ENCODE measurements at regions not wholly inside any gene's neighbourhood (a gene's known extent, or its start where the extent isn't known, plus 50 kb on each side); places are given as distances from the start of the nearest gene placed in this dataset.

DNA sequence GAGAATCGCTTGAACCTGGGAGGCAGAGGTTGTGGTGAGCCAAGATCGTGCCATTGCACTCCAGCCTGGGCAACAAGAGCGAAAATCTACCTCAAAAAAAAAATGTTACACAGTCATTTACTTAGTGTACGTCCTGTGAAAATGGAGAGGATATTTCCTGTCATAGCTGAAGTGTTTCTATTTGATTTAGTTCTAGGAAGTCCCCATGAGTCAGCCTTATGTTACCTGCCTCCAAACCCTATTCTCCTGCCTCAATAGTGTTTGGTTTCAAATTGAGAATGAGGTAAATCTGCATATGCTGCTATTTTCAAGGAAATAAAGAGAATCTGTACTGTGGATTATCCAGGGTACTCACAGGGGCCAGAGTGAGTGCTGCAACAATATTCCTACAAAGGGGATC is 1284.5 kb upstream of the AUTS2 start:
- Histone ChIP-seq H3K9me3 (ENCODE audit: insufficient read depth, low read length) (no peaks in the 10 kb centered on the region), H3K4me2 (ENCODE audit: low read length) (no peak overlapping the region), H3K9ac (ENCODE audit: low read length) (no peak overlapping the region), H3K27ac (ENCODE audit: low read length) (no peak overlapping the region), H3K36me3 (replicated peaks; ENCODE audit: low read depth, low read length) (no peaks in the 10 kb centered on the region), H2AFZ (ENCODE audit: low read depth, low read length) (no peak overlapping the region), H3K79me2 (ENCODE audit: low read length) (no peaks in the 10 kb centered on the region), H3K4me1 (ENCODE audit: low read length) (no peaks in the 10 kb centered on the region), H4K20me1 (ENCODE audit: insufficient read depth, low read length) (no peaks in the 10 kb centered on the region), H3K27me3 (ENCODE audit: low read depth, low read length) (no peaks in the 10 kb centered on the region), H3K4me3 (ENCODE audit: low read length) (no peak overlapping the region)
- TF ChIP-seq, protein P1, sequence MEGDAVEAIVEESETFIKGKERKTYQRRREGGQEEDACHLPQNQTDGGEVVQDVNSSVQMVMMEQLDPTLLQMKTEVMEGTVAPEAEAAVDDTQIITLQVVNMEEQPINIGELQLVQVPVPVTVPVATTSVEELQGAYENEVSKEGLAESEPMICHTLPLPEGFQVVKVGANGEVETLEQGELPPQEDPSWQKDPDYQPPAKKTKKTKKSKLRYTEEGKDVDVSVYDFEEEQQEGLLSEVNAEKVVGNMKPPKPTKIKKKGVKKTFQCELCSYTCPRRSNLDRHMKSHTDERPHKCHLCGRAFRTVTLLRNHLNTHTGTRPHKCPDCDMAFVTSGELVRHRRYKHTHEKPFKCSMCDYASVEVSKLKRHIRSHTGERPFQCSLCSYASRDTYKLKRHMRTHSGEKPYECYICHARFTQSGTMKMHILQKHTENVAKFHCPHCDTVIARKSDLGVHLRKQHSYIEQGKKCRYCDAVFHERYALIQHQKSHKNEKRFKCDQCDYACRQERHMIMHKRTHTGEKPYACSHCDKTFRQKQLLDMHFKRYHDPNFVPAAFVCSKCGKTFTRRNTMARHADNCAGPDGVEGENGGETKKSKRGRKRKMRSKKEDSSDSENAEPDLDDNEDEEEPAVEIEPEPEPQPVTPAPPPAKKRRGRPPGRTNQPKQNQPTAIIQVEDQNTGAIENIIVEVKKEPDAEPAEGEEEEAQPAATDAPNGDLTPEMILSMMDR (IDR thresholded peaks at IDR 0.05; ENCODE audit: low read depth, low read length), result no peak
- TF ChIP-seq EZH2phosphoT487 (IDR thresholded peaks at IDR 0.05; ENCODE audit: low read depth), result no peak

DNA sequence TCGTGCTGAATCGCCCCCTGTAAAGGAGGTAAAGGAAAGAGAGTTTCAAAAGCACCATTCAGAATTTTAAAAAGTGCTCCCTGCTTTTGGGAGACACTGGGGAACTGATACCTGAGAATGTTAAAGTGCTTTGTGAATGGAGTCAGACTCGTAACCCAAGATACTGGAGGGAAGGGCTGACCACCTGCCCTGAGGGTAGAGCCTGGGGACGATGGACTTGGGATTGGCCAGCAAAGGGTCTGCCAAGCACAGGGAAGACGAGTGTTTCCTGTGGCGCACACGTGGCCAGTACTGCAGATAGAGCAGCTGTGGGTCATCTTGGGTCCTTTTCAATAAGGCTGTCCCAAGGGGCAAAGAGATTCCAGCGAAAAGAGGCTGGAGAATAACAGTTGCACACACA is 1284.1 kb upstream of the AUTS2 start:
- Histone ChIP-seq H3K79me2 (ENCODE audit: low read length) (no peaks in the 10 kb centered on the region), H3K27me3 (ENCODE audit: low read depth, low read length) (no peaks in the 10 kb centered on the region), H2AFZ (ENCODE audit: low read depth, low read length) (no peak overlapping the region), H3K9me3 (ENCODE audit: insufficient read depth, low read length) (no peaks in the 10 kb centered on the region), H3K9ac (ENCODE audit: low read length) (no peak overlapping the region), H3K27ac (ENCODE audit: low read length) (no peak overlapping the region), H3K4me3 (ENCODE audit: low read length) (no peak overlapping the region), H3K36me3 (replicated peaks; ENCODE audit: low read depth, low read length) (no peaks in the 10 kb centered on the region), H4K20me1 (ENCODE audit: insufficient read depth, low read length) (no peaks in the 10 kb centered on the region), H3K4me1 (ENCODE audit: low read length) (no peaks in the 10 kb centered on the region), H3K4me2 (ENCODE audit: low read length) (no peak overlapping the region)
- no peak for TF ChIP-seq EZH2phosphoT487 (IDR thresholded peaks at IDR 0.05; ENCODE audit: low read depth)
- TF ChIP-seq, protein P1 (IDR thresholded peaks at IDR 0.05; ENCODE audit: low read depth, low read length), result no peak

DNA sequence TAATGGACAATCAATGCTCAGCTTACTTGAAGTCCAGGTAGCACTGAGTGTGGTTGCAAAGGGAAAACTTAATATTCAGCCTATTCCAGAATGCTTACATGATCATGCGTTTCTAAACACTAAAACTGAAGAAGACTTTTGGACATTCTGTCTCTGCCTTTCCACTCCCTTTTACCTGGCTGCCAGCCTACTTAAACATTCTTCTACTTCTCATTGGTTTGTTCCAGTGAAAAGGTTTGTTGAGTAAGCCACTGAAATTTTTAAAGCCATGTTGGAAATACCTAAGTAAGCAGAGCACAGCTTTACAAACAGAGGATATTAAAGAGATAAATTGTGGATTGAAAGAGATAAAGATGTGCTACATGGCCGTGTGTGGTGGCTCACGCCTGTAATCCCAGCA is 1280.8 kb upstream of the AUTS2 start:
- Histone ChIP-seq H3K79me2 (ENCODE audit: low read length) (no peaks in the 10 kb centered on the region), H4K20me1 (ENCODE audit: insufficient read depth, low read length) (no peaks in the 10 kb centered on the region), H3K9ac (ENCODE audit: low read length) (no peak overlapping the region), H3K27me3 (ENCODE audit: low read depth, low read length) (no peaks in the 10 kb centered on the region), H3K4me1 (ENCODE audit: low read length) (no peaks in the 10 kb centered on the region), H3K4me2 (ENCODE audit: low read length) (no peak overlapping the region), H3K9me3 (ENCODE audit: insufficient read depth, low read length) (no peaks in the 10 kb centered on the region), H2AFZ (ENCODE audit: low read depth, low read length) (no peak overlapping the region), H3K27ac (ENCODE audit: low read length) (no peak overlapping the region), H3K4me3 (ENCODE audit: low read length) (no peak overlapping the region), H3K36me3 (replicated peaks; ENCODE audit: low read depth, low read length) (no peaks in the 10 kb centered on the region)
- no peak for TF ChIP-seq EZH2phosphoT487 (IDR thresholded peaks at IDR 0.05; ENCODE audit: low read depth)
- TF ChIP-seq, protein P1 (IDR thresholded peaks at IDR 0.05; ENCODE audit: low read depth, low read length), result no peak

DNA sequence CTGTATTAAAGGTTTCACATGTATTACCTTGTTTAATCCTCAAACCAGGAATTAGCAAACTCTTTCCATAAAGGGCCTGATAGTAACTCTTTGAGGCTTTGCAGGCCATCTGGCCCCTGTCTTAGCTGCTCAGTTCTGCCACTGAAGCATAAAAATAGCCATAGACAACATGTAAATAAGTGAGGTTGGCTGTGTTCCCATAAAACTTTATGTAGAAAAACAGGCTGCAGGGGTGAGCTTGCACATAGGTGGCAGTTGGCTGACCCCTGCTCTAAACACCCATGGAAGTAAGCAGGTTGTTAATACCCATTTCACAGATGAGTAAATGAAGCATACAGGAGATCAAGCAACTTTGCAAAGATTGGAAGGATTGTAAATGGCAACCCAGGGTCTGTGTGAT is 1279.2 kb upstream of the AUTS2 start:
- Histone ChIP-seq H3K4me3 (ENCODE audit: low read length) (no peak overlapping the region), H3K27ac (ENCODE audit: low read length) (no peak overlapping the region), H3K36me3 (replicated peaks; ENCODE audit: low read depth, low read length) (no peaks in the 10 kb centered on the region), H3K4me2 (ENCODE audit: low read length) (no peak overlapping the region), H4K20me1 (ENCODE audit: insufficient read depth, low read length) (no peaks in the 10 kb centered on the region), H3K79me2 (ENCODE audit: low read length) (no peaks in the 10 kb centered on the region), H3K9me3 (ENCODE audit: insufficient read depth, low read length) (no peaks in the 10 kb centered on the region), H2AFZ (ENCODE audit: low read depth, low read length) (no peak overlapping the region), H3K9ac (ENCODE audit: low read length) (no peak overlapping the region), H3K27me3 (ENCODE audit: low read depth, low read length) (no peaks in the 10 kb centered on the region), H3K4me1 (ENCODE audit: low read length) (no peaks in the 10 kb centered on the region)
- TF ChIP-seq, protein P1 (IDR thresholded peaks at IDR 0.05; ENCODE audit: low read depth, low read length), result no peak
- TF ChIP-seq EZH2phosphoT487 (IDR thresholded peaks at IDR 0.05; ENCODE audit: low read depth), result no peak

All from OCI-LY3 (cell line).